ENCODE measurements at regions not wholly inside any gene's neighbourhood (a gene's known extent, or its start where the extent isn't known, plus 50 kb on each side); places are given as distances from the start of the nearest gene placed in this dataset.
"Not testable (repeated sequence)": the region's sequence is repeated elsewhere in the genome, so short reads cannot be mapped to it uniquely, and the experiment has no call there.

- ATAC-seq (no peak), DNase-seq (ENCODE audit: low spot score in 2 of 2) (no peak)
- Mint-ChIP-seq H3K9me3 (no peaks in the 10 kb centered on the region), H3K36me3 (no peaks in the 10 kb centered on the region), H3K27ac (no peak overlapping the region)
Measured at GRCh38 chr12:41992692-41993215, 151.9 kb downstream of the GXYLT1 start.

GRCh38 chr12:41992022-41992421 is 152.7 kb downstream of the GXYLT1 start:
- H3K27ac Mint-ChIP-seq: no peak overlapping the region
- DNase-seq (ENCODE audit: low spot score in 2 of 2) (no peak), ATAC-seq (no peak)
- no peaks in the 10 kb centered on the region for H3K36me3 Mint-ChIP-seq
- no peaks in the 10 kb centered on the region for H3K9me3 Mint-ChIP-seq

DNA sequence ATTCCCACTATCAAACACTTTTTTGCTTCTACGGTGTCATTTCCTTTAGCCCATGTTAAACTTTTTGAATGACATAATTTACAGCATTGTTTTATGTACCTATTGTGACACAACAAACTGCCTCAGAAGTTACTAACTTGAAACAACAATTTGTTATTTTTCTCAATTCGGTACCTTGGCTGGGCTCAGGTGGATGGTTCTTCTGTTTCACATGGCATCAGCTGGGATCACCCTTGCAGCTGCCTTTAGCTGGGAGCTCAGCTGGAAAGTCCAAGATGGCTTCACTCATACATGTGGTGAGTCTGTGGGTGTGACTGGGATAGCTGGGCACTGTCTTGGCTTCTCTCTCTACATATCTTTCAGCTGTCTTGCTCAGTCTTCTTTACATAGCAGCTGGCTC is 156.0 kb downstream of the GXYLT1 start:
- H3K9me3 Mint-ChIP-seq: no peaks in the 10 kb centered on the region
- no peak for DNase-seq (ENCODE audit: low spot score in 2 of 2)
- no peak overlapping the region for H3K27ac Mint-ChIP-seq
- H3K36me3 Mint-ChIP-seq: no peaks in the 10 kb centered on the region
- ATAC-seq: no peak

DNA sequence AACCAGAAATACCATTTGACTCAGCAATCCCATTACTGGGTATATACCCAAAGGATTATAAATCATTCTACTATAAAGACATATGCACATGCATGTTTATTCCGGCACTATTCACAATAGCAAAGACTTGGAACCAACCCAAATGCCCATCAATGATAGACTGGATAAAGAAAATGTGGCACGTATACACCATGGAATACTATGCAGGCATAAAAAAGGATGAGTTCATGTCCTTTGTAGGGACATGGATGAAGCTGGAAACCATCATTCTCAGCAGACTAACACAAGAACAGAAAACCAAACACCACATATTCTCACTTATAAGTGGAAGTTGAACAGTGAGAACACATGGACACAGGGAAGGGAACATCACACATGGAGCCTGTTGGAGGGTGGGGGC is 158.2 kb downstream of the GXYLT1 start:
- H3K36me3 Mint-ChIP-seq; ATAC-seq; H3K9me3 Mint-ChIP-seq; H3K27ac Mint-ChIP-seq; DNase-seq (ENCODE audit: low spot score in 2 of 2): not testable (repeated sequence)

DNA sequence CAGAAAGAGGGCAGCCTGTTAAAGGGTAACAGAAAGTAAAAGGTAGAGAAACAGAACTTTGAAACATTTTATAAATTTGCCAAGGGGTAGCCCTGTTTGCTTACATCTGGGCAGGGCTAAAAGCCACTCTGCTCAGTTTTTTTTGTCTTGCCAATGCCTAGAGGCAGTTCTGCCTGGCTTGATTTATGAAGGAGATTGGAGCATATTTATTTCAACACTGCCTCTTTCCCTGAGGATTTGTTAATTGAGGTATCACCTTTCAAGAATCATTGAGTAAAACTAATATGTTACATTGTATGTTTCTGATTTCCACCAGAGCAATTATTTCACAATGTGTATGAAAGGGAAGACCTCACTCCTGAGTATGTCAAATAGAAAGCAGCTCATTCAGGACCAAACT is 160.8 kb downstream of the GXYLT1 start:
- H3K9me3 Mint-ChIP-seq: no peaks in the 10 kb centered on the region
- no peak for ATAC-seq
- no peak for DNase-seq (ENCODE audit: low spot score in 2 of 2)
- H3K36me3 Mint-ChIP-seq: no peaks in the 10 kb centered on the region
- H3K27ac Mint-ChIP-seq: no peak overlapping the region

GRCh38 chr12:41983394-41983793 is 161.3 kb downstream of the GXYLT1 start:
- no peak for ATAC-seq
- DNase-seq (ENCODE audit: low spot score in 2 of 2): no peak
- Mint-ChIP-seq H3K9me3 (no peaks in the 10 kb centered on the region), H3K27ac (no peak overlapping the region), H3K36me3 (no peaks in the 10 kb centered on the region)

DNA sequence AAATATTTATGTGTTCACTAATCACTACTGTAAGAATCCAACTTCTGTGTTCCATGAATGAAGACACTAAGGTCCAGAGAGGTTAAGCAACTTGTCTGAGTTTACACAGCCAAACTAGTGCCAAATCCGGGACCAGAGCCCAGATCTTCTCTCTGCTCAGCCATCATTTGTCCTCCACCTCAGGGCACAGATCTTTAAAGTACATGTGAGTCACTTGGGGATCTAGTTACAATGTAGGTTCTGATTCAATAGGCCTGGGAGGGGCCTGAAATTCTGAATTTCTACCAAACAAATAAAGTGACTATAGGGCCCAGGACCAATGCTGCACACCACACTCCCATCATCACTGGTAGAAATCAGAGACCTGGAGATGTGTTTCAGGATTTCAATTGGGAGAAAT is 162.9 kb downstream of the GXYLT1 start:
- Mint-ChIP-seq H3K9me3 (no peaks in the 10 kb centered on the region), H3K36me3 (no peaks in the 10 kb centered on the region), H3K27ac (no peak overlapping the region)
- DNase-seq (ENCODE audit: low spot score in 2 of 2) (no peak), ATAC-seq (no peak)

DNA sequence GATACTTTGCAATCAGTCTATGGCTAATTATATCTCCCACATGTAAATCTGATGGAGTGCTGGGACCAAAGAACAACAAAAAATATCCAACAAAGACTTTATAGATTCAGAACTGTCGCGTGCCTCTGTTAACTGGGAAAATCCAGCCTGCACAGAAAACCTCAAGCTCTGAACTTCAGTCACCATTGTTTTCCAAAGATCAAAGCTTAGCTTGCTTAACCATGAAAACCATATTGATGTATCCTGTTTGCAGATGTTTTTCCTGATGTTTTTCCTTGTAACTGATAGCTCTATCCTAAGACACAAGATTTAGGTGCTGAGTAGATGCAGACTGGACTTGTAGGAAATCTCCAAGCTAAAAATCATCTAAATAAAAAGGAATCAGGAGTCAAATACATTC is 163.7 kb downstream of the GXYLT1 start:
- ATAC-seq (no peak), DNase-seq (ENCODE audit: low spot score in 2 of 2) (no peak)
- no peaks in the 10 kb centered on the region for H3K9me3 Mint-ChIP-seq
- no peaks in the 10 kb centered on the region for H3K36me3 Mint-ChIP-seq
- no peak overlapping the region for H3K27ac Mint-ChIP-seq

- DNase-seq (ENCODE audit: low spot score in 2 of 2) (no peak), ATAC-seq (no peak)
- Mint-ChIP-seq H3K36me3 (no peaks in the 10 kb centered on the region), H3K9me3 (no peaks in the 10 kb centered on the region), H3K27ac (no peak overlapping the region)
Measured at GRCh38 chr12:41980390-41980789, 164.3 kb downstream of the GXYLT1 start.

- no peaks in the 10 kb centered on the region for H3K36me3 Mint-ChIP-seq
- H3K27ac Mint-ChIP-seq: no peak overlapping the region
- DNase-seq (ENCODE audit: low spot score in 2 of 2) (no peak), ATAC-seq (no peak)
- H3K9me3 Mint-ChIP-seq: no peaks in the 10 kb centered on the region
Measured at GRCh38 chr12:41979574-41979973, 165.1 kb downstream of the GXYLT1 start.

DNA sequence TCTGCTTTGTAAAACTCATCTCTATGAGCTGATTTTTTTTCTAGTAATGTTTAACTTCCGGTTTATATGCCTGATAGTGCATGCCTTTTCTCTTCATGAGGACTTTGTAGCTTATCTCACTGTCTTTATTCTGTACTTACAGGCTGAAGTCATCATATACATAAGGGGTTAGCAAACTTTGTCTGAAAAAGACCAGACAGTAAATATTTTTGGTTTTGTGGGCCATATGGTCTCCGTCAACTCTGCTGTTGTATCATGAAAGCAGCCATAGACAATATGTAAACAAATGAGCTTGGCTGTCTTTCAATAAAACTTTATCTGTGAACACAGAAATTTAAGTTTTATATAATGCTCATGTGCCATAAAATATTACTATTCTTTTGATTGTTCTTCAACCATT is 172.1 kb downstream of the GXYLT1 start:
- no peaks in the 10 kb centered on the region for H3K9me3 Mint-ChIP-seq
- DNase-seq (ENCODE audit: low spot score in 2 of 2) (no peak), ATAC-seq (no peak)
- H3K36me3 Mint-ChIP-seq: no peaks in the 10 kb centered on the region
- no peak overlapping the region for H3K27ac Mint-ChIP-seq

DNA sequence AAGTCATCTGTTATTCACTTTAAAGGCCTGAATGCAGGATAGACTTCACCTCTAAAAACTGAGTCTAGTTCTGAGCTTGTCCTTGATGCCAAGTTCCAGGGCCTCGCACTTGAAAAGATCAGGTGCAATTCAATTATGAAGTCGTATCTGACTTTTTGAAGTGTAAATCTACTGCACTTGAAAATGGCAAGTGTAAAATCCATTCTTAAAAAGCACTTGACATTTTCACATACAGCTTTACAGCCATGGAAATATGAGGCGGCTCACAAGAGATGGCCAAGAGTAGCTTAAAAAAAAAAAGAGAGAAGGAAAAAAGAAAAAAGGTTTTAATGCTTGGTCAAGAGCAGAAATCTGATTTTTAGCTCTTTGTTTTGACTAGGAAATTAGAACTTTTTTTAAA is 172.5 kb downstream of the GXYLT1 start:
- DNase-seq (ENCODE audit: low spot score in 2 of 2): no peak
- Mint-ChIP-seq H3K36me3 (no peaks in the 10 kb centered on the region), H3K27ac (no peak overlapping the region), H3K9me3 (no peaks in the 10 kb centered on the region)
- no peak for ATAC-seq

DNA sequence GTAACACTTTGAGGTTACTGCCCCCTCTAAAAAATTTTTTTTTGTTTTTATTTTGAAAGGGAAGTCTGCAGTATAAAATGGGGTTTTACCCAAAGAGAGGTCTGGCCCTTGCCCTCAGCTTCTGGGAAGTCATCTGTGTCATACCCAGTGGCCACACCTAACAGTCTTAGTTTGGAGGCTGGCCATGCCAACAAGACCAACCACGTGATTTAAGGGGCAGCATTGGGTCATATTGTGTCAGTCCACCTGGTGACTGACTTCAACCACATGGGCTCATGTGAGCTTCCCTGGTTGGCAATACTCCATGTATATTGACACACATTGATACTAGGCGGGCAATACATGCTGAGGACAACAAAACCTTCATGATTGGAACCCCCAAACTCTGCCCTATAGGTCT is 173.9 kb downstream of the GXYLT1 start:
- DNase-seq (ENCODE audit: low spot score in 2 of 2): no peak
- no peaks in the 10 kb centered on the region for H3K9me3 Mint-ChIP-seq
- H3K36me3 Mint-ChIP-seq: no peaks in the 10 kb centered on the region
- no peak overlapping the region for H3K27ac Mint-ChIP-seq
- no peak for ATAC-seq

- H3K36me3 Mint-ChIP-seq: no peaks in the 10 kb centered on the region
- DNase-seq (ENCODE audit: low spot score in 2 of 2) (no peak), ATAC-seq (no peak)
- H3K9me3 Mint-ChIP-seq: no peaks in the 10 kb centered on the region
- H3K27ac Mint-ChIP-seq: no peak overlapping the region
Measured at GRCh38 chr12:41968599-41968998, 176.1 kb downstream of the GXYLT1 start.

GRCh38 chr12:41967668-41968500 is 176.8 kb downstream of the GXYLT1 start:
- Mint-ChIP-seq H3K9me3 (no peaks in the 10 kb centered on the region), H3K27ac (no peak overlapping the region), H3K36me3 (no peaks in the 10 kb centered on the region)
- ATAC-seq (no peak), DNase-seq (ENCODE audit: low spot score in 2 of 2) (no peak)

DNA sequence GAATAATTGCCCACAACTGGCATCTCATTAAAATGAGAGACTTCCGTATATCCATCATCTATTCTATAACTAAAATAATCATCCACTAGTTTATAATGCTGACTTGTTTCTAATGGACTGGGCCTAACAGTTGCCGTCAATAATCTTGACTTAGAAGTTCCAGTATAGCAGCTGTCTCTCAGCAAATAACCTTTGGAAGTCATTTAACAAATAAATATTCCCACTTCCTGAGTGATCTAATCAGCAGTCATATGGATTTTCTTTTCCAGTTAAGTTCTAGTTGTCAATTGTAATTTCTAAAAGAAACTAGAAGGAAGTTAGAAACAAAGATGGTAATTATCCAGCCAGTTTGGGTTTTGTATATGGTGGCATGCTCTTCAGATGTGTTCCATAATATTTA is 177.8 kb downstream of the GXYLT1 start:
- H3K36me3 Mint-ChIP-seq: no peaks in the 10 kb centered on the region
- no peaks in the 10 kb centered on the region for H3K9me3 Mint-ChIP-seq
- DNase-seq (ENCODE audit: low spot score in 2 of 2) (no peak), ATAC-seq (no peak)
- no peak overlapping the region for H3K27ac Mint-ChIP-seq

GRCh38 chr12:41966001-41966400 is 178.7 kb downstream of the GXYLT1 start:
- no peaks in the 10 kb centered on the region for H3K36me3 Mint-ChIP-seq
- DNase-seq (ENCODE audit: low spot score in 2 of 2) (no peak), ATAC-seq (no peak)
- no peaks in the 10 kb centered on the region for H3K9me3 Mint-ChIP-seq
- no peak overlapping the region for H3K27ac Mint-ChIP-seq

GRCh38 chr12:41963398-41963797 is 181.3 kb downstream of the GXYLT1 start:
- Mint-ChIP-seq H3K36me3 (no peaks in the 10 kb centered on the region), H3K27ac (no peak overlapping the region), H3K9me3 (no peaks in the 10 kb centered on the region)
- ATAC-seq: no peak
- DNase-seq (ENCODE audit: low spot score in 2 of 2): no peak

Measured in activated naive CD4-positive, alpha-beta T cell treated with anti-CD3 and anti-CD28 coated beads, Interleukin-2, amount 50 U/mL, for 72 hours (primary cell).